H9 (cell line): ENCODE measurements at regions not wholly inside any gene's neighbourhood (a gene's known extent, or its start where the extent isn't known, plus 50 kb on each side); places are given as distances from the start of the nearest gene placed in this dataset.

Experiments used
- DNase-seq: peaks from one replicate; pipeline ENCODE4 v3.0.0-alpha.2; 2017
- H2AFZ ChIP-seq: one replicate; pipeline ENCODE4 v1.6.1; 2013; ENCODE audit warnings: mild to moderate bottlenecking, low read length, control low read depth, moderate library complexity
- H2AK5ac ChIP-seq: 2 replicates; pipeline ENCODE4 v1.6.1; 2013; ENCODE audit warnings: low read length, control low read depth, mixed read lengths; ENCODE audit not compliant: insufficient read length
- H2BK120ac ChIP-seq: one replicate; pipeline ENCODE4 v1.6.1; 2013; ENCODE audit warnings: low read depth, mild to moderate bottlenecking, low read length, control low read depth, inconsistent platforms; ENCODE audit not compliant: poor library complexity, severe bottlenecking
- H2BK12ac ChIP-seq: 2 replicates; pipeline ENCODE4 v1.6.1; 2013; ENCODE audit warnings: low read length, control low read depth, mixed read lengths, low read depth; ENCODE audit not compliant: insufficient read length
- H2BK15ac ChIP-seq: 2 replicates; pipeline ENCODE4 v1.6.1; 2013; ENCODE audit warnings: low read depth, low read length, control low read depth
- H2BK20ac ChIP-seq: one replicate; pipeline ENCODE4 v1.6.1; 2013; ENCODE audit warnings: low read depth, mild to moderate bottlenecking, low read length, control low read depth, inconsistent platforms; ENCODE audit not compliant: poor library complexity, severe bottlenecking
- H2BK5ac ChIP-seq: 2 replicates; pipeline ENCODE4 v1.6.1; 2013; ENCODE audit warnings: low read length, control low read depth, mixed read lengths; ENCODE audit not compliant: insufficient read length
- H3K14ac ChIP-seq: 2 replicates; pipeline ENCODE4 v1.6.1; 2013; ENCODE audit warnings: low read length, control low read depth; ENCODE audit not compliant: insufficient read depth
- H3K18ac ChIP-seq: 2 replicates; pipeline ENCODE4 v1.6.1; 2013; ENCODE audit warnings: low read depth, mild to moderate bottlenecking, mixed read lengths, low read length, control low read depth; ENCODE audit not compliant: insufficient read length
- H3K23ac ChIP-seq: 2 replicates; pipeline ENCODE4 v1.6.1; 2013; ENCODE audit warnings: low read length, control low read depth, mixed read lengths, low read depth; ENCODE audit not compliant: insufficient read length
- H3K23me2 ChIP-seq: 2 replicates; pipeline ENCODE4 v1.6.1; 2013; ENCODE audit warnings: low read depth, mild to moderate bottlenecking, mixed read lengths, low read length, control low read depth; ENCODE audit not compliant: insufficient read length, poor library complexity, severe bottlenecking
- H3K27ac ChIP-seq: 2 replicates; pipeline ENCODE4 v1.5.1; 2013; ENCODE audit warnings: low read length, control low read depth, mixed read lengths, low read depth; ENCODE audit not compliant: insufficient read length
- H3K27me3 ChIP-seq: 2 replicates; pipeline ENCODE4 v1.6.1; 2013; ENCODE audit warnings: low read length, control low read depth, inconsistent platforms; ENCODE audit not compliant: insufficient read depth
- H3K4ac ChIP-seq: 2 replicates; pipeline ENCODE4 v1.6.1; 2013; ENCODE audit warnings: low read depth, mild to moderate bottlenecking, control low read depth, inconsistent platforms, low read length, moderate library complexity
- H3K4me1 ChIP-seq: 2 replicates; pipeline ENCODE4 v1.6.1; 2013; ENCODE audit warnings: low read length, control low read depth, inconsistent platforms; ENCODE audit not compliant: insufficient read depth
- H3K4me2 ChIP-seq: 2 replicates; pipeline ENCODE4 v1.6.1; 2013; ENCODE audit warnings: low read length, control low read depth, mixed read lengths; ENCODE audit not compliant: insufficient read length, insufficient read depth
- H3K56ac ChIP-seq: 2 replicates; pipeline ENCODE4 v1.6.1; 2013; ENCODE audit warnings: low read depth, mild to moderate bottlenecking, mixed read lengths, low read length, control low read depth; ENCODE audit not compliant: insufficient read length
- H3K79me1 ChIP-seq: 2 replicates; pipeline ENCODE4 v1.6.1; 2013; ENCODE audit warnings: low read depth, mild to moderate bottlenecking, moderate library complexity, low read length, control low read depth, inconsistent platforms; ENCODE audit not compliant: insufficient read depth, poor library complexity, severe bottlenecking
- H3K79me2 ChIP-seq: 2 replicates; pipeline ENCODE4 v1.6.1; 2013; ENCODE audit warnings: low read length, control low read depth, inconsistent platforms; ENCODE audit not compliant: insufficient read depth
- H3K9ac ChIP-seq: 2 replicates; pipeline ENCODE4 v1.6.1; 2013; ENCODE audit warnings: low read length, control low read depth, mixed read lengths; ENCODE audit not compliant: insufficient read length; ENCODE audit errors: extremely low read depth
- H3K9me3 ChIP-seq: one replicate; pipeline ENCODE4 v1.6.1; 2013; ENCODE audit warnings: low read depth, low read length, inconsistent platforms; ENCODE audit not compliant: control insufficient read depth
- H3T11ph ChIP-seq: one replicate; pipeline ENCODE4 v1.6.1; 2013; ENCODE audit warnings: mild to moderate bottlenecking, low read length, control low read depth, inconsistent platforms
- H4K20me1 ChIP-seq: one replicate; pipeline ENCODE4 v1.6.1; 2013; ENCODE audit not compliant: control insufficient read depth, insufficient read length, insufficient read depth
- H4K5ac ChIP-seq: 2 replicates; pipeline ENCODE4 v1.6.1; 2013; ENCODE audit warnings: low read depth, mild to moderate bottlenecking, mixed read lengths, low read length, control low read depth; ENCODE audit not compliant: insufficient read length
- H4K8ac ChIP-seq: replicated peaks from 2 replicates; pipeline ENCODE4 v1.6.1; 2013; ENCODE audit warnings: low read length, control low read depth, mixed read lengths, low read depth; ENCODE audit not compliant: insufficient read length
- H4K91ac ChIP-seq: 2 replicates; pipeline ENCODE4 v1.6.1; 2013; ENCODE audit warnings: low read depth, mild to moderate bottlenecking, moderate library complexity, mixed read lengths, low read length, control low read depth; ENCODE audit not compliant: insufficient read length
- H3K27ac Mint-ChIP-seq, 3 experiments: 2 replicates in 2 of 3; 3 replicates in 1 of 3; pipeline ENCODE4 v1.8.0; 2020 to 2021; ENCODE audit warnings: mixed read lengths in 3 of 3, mild to moderate bottlenecking in 1 of 3, moderate library complexity in 1 of 3
- H3K27me3 Mint-ChIP-seq: 2 replicates; pipeline ENCODE4 v1.8.0; 2021; ENCODE audit warnings: low read depth, mild to moderate bottlenecking, moderate library complexity, mixed read lengths
- H3K36me3 Mint-ChIP-seq, 3 experiments: 2 replicates in 2 of 3; 3 replicates in 1 of 3; pipeline ENCODE4 v1.8.0; 2020 to 2021; ENCODE audit warnings: low read depth in 3 of 3, mixed read lengths in 3 of 3; ENCODE audit not compliant: insufficient read depth in 1 of 3
- H3K4me1 Mint-ChIP-seq, 2 experiments: 2 replicates each; pipeline ENCODE4 v1.8.0; 2020; ENCODE audit warnings: mixed read lengths in 2 of 2
- H3K4me3 Mint-ChIP-seq, 2 experiments: 2 replicates in 1 of 2; 3 replicates in 1 of 2; pipeline ENCODE4 v1.8.0; 2020 to 2021; ENCODE audit warnings: mild to moderate bottlenecking in 2 of 2, mixed read lengths in 2 of 2, moderate library complexity in 1 of 2
- H3K9me3 Mint-ChIP-seq, 2 experiments: 2 replicates in 1 of 2; 3 replicates in 1 of 2; pipeline ENCODE4 v1.8.0; 2020; ENCODE audit warnings: mild to moderate bottlenecking in 2 of 2, mixed read lengths in 2 of 2, moderate library complexity in 1 of 2
- WGBS: extraction: QIAGEN DNeasy Blood & Tissue Kit; methylation state at CpG from one replicate; pipeline ENCODE4 v1.1.7; 2013; ENCODE audit warnings: missing lambda C conversion rate, low lambda C conversion rate, mixed read lengths; ENCODE audit not compliant: insufficient read length; ENCODE audit errors: extremely low coverage; 5-methylcytosine and 5-hydroxymethylcytosine counted together
- TF ChIP-seq, protein P1 (sequence below): fragments of 200-600 bp; sonication (generic); conservative IDR thresholded peaks from 3 replicates; pipeline ENCODE4 v1.8.0; 2021; ENCODE audit warnings: antibody characterized with exemption, mild to moderate bottlenecking

DNA sequence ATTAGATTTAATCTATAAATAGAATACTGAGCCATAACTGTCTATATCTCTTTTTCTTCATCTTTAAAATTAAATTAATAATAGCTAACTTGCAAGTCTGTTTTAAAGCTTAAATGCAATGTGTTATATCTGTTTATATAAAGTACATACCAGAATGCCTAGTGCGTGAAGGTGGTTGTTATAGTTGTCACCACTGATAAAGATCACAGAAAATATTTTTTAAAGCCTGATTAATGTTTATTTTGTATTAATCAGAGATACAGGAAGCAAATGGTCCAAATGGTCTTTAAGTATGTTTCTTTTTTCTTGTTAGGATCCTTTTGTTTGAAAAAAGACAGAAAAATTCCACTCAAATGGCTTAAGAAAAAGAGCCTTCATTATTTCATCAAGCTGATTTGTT lies 560.6 kb downstream of the CPS1 start:
- TF ChIP-seq, protein P1, sequence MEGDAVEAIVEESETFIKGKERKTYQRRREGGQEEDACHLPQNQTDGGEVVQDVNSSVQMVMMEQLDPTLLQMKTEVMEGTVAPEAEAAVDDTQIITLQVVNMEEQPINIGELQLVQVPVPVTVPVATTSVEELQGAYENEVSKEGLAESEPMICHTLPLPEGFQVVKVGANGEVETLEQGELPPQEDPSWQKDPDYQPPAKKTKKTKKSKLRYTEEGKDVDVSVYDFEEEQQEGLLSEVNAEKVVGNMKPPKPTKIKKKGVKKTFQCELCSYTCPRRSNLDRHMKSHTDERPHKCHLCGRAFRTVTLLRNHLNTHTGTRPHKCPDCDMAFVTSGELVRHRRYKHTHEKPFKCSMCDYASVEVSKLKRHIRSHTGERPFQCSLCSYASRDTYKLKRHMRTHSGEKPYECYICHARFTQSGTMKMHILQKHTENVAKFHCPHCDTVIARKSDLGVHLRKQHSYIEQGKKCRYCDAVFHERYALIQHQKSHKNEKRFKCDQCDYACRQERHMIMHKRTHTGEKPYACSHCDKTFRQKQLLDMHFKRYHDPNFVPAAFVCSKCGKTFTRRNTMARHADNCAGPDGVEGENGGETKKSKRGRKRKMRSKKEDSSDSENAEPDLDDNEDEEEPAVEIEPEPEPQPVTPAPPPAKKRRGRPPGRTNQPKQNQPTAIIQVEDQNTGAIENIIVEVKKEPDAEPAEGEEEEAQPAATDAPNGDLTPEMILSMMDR = no peak
- no peak overlapping the region for H3K18ac ChIP-seq
- no peak overlapping the region for H3K27ac Mint-ChIP-seq
- H3K27ac ChIP-seq = no peak overlapping the region
- H3T11ph ChIP-seq = no peak overlapping the region
- no peak overlapping the region for H2BK12ac ChIP-seq
- no peaks in the 10 kb centered on the region for H3K4me1 ChIP-seq
- H3K79me2 ChIP-seq = no peaks in the 10 kb centered on the region
- H4K20me1 ChIP-seq = no peaks in the 10 kb centered on the region
- no peaks in the 10 kb centered on the region for H3K36me3 Mint-ChIP-seq
- H4K91ac ChIP-seq = no peak overlapping the region
- no peaks in the 10 kb centered on the region for H3K4me1 Mint-ChIP-seq
- H3K23me2 ChIP-seq = no peaks in the 10 kb centered on the region
- H3K23ac ChIP-seq = no peak overlapping the region
- H2AFZ ChIP-seq = no peak overlapping the region
- no peak overlapping the region for H3K4ac ChIP-seq
- no peak overlapping the region for H3K14ac ChIP-seq
- H3K27me3 ChIP-seq = no peaks in the 10 kb centered on the region
- no peak overlapping the region for H3K4me2 ChIP-seq
- H3K9ac ChIP-seq = no peak overlapping the region
- no peak overlapping the region for H2BK15ac ChIP-seq
- no peaks in the 10 kb centered on the region for H3K9me3 ChIP-seq
- H3K27me3 Mint-ChIP-seq = no peaks in the 10 kb centered on the region
- H3K56ac ChIP-seq = no peak overlapping the region
- no peak overlapping the region for H2BK20ac ChIP-seq
- no peaks in the 10 kb centered on the region for H3K79me1 ChIP-seq
- H4K8ac ChIP-seq = no peak overlapping the region
- WGBS = no CpG with 5 or more reads among the region's 1 CpG
- no peak overlapping the region for H2BK5ac ChIP-seq
- no peak overlapping the region for H3K4me3 Mint-ChIP-seq
- no peak for DNase-seq
- H2AK5ac ChIP-seq = no peak overlapping the region
- H4K5ac ChIP-seq = no peak overlapping the region
- no peaks in the 10 kb centered on the region for H3K9me3 Mint-ChIP-seq
- no peak overlapping the region for H2BK120ac ChIP-seq
